OCI-LY7 (cell line): ENCODE measurements at regions not wholly inside any gene's neighbourhood (a gene's known extent, or its start where the extent isn't known, plus 50 kb on each side); places are given as distances from the start of the nearest gene placed in this dataset.

ENCODE experiments used
- BruUV-seq: library from RNA; stranded (reverse); fragments of 400-500 nt; replicated peaks from 2 replicates; lab custom pipeline; 2021; lab: Mats Ljungman, UMichigan
- CTCF ChIA-PET: fragments of 300-600 bp; sonication (Branson Sonifier 250); formaldehyde crosslinking; loops from one replicate; lab custom pipeline; 2022; ENCODE audit warnings: antibody characterized with exemption; ENCODE audit not compliant: unreplicated experiment; lab: Charles Lee
- POLR2A ChIA-PET: fragments of 300-600 bp; sonication (Branson Sonifier 250); formaldehyde crosslinking; loops from one replicate; lab custom pipeline; 2022; ENCODE audit warnings: antibody characterized with exemption; lab: Charles Lee
- DNase-seq: peaks from one replicate; pipeline ENCODE4 v3.0.0-alpha.2; 2015; ENCODE audit warnings: low spot score
- H2AFZ ChIP-seq: fragments of 200-600 bp; sonication (generic), shearing (Covaris generic); 2 replicates; pipeline ENCODE4 v1.6.1; 2014; ENCODE audit warnings: mild to moderate bottlenecking, antibody characterized with exemption, low read length, moderate library complexity
- H3K27ac ChIP-seq: fragments of 200-600 bp; sonication (generic); 2 replicates; pipeline ENCODE4 v1.5.1; 2014; ENCODE audit warnings: mixed run types, low read depth, mild to moderate bottlenecking, moderate library complexity, low read length, inconsistent platforms; ENCODE audit not compliant: poor library complexity, severe bottlenecking
- H3K36me3 ChIP-seq: fragments of 200-600 bp; sonication (generic); 2 replicates; pipeline ENCODE4 v1.6.1; 2014; ENCODE audit warnings: mild to moderate bottlenecking, antibody characterized with exemption, low read length, moderate library complexity, mixed read lengths; ENCODE audit not compliant: insufficient read depth
- H3K4me1 ChIP-seq: fragments of 200-600 bp; sonication (generic); 2 replicates; pipeline ENCODE4 v1.5.1; 2014; ENCODE audit warnings: mild to moderate bottlenecking, low read length; ENCODE audit not compliant: insufficient read depth, poor library complexity, severe bottlenecking
- H3K4me2 ChIP-seq: fragments of 200-600 bp; sonication (generic); 2 replicates; pipeline ENCODE4 v1.6.1; 2014; ENCODE audit warnings: mild to moderate bottlenecking, low read length
- H3K4me3 ChIP-seq: fragments of 200-600 bp; sonication (generic); 2 replicates; pipeline ENCODE4 v1.5.1; 2014; ENCODE audit warnings: mild to moderate bottlenecking, low read depth, low read length; ENCODE audit not compliant: poor library complexity, severe bottlenecking
- H3K79me2 ChIP-seq: fragments of 200-600 bp; sonication (generic); 2 replicates; pipeline ENCODE4 v1.6.1; 2016; ENCODE audit warnings: low read depth, mild to moderate bottlenecking, low read length, moderate library complexity, mixed read lengths; ENCODE audit not compliant: insufficient read depth
- H3K9me2 ChIP-seq: fragments of 200-600 bp; sonication (generic); 2 replicates; pipeline ENCODE4 v1.6.1; 2016; ENCODE audit warnings: mild to moderate bottlenecking, low read length, mixed read lengths; ENCODE audit not compliant: insufficient read depth
- H3K9me3 ChIP-seq: fragments of 200-600 bp; sonication (generic); 2 replicates; pipeline ENCODE4 v1.6.1; 2014; ENCODE audit warnings: mild to moderate bottlenecking, mixed run types, low read length, mixed read lengths
- H4K20me1 ChIP-seq: fragments of 200-600 bp; sonication (generic); 2 replicates; pipeline ENCODE4 v1.6.1; 2014; ENCODE audit warnings: mild to moderate bottlenecking, antibody characterized with exemption, low read length, moderate library complexity, mixed read lengths; ENCODE audit not compliant: insufficient read depth
- EZH2phosphoT487 ChIP-seq: fragments of 200-600 bp; sonication (generic); IDR thresholded peaks from 2 replicates; pipeline ENCODE4 v1.6.1; 2018; ENCODE audit warnings: low read depth, borderline replicate concordance, mild to moderate bottlenecking, mixed run types, antibody characterized with exemption, low read length, moderate library complexity, mixed read lengths
- intact Hi-C: fragments of 100-400 bp; cut with micrococcal nuclease; formaldehyde crosslinking; loops from one replicate; pipeline ENCODE4 v1.10.0; 2022; ENCODE audit not compliant: unreplicated experiment
- TF ChIP-seq, protein P1 (sequence below): fragments of 200-600 bp; sonication (generic); conservative IDR thresholded peaks from 2 replicates; pipeline ENCODE4 v1.5.1; 2014; ENCODE audit warnings: mild to moderate bottlenecking, antibody characterized with exemption, low read length, moderate library complexity, mixed read lengths

DNA sequence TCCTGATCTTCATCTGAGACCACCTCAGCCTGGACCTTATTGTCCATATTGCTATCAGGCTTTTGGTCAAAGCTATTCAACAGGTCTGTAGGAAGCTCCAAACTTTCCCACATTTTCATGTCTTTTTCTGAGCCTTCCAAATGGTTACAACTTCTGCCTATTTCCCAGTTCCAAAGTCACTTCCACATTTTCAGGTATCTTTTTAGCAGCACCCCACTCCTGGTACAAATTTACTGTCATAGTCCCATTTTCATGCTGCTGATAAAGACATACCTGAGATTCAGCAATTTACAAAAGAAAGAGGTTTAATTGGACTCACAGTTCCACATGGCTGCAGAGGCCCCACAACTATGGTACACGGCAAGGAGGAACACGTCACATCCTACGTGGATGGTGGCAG is 815.5 kb downstream of the KCNJ2 start:
- DNase-seq, result no peak
- Histone ChIP-seq H4K20me1 (no peaks in the 10 kb centered on the region), H3K4me3 (no peak overlapping the region), H3K4me2 (no peak overlapping the region), H3K36me3 (no peaks in the 10 kb centered on the region), H3K9me2 (no peaks in the 10 kb centered on the region), H3K79me2 (no peaks in the 10 kb centered on the region), H2AFZ (no peak overlapping the region), H3K27ac (no peak overlapping the region), H3K9me3 (0 out of 2 replicates have a peak, but pooled peaks cover 7% of the 10 kb centered on the region), H3K4me1 (no peaks in the 10 kb centered on the region)
- POLR2A ChIA-PET, result no interaction called here
- BruUV-seq, result no TSS peak
- TF ChIP-seq, protein P1, sequence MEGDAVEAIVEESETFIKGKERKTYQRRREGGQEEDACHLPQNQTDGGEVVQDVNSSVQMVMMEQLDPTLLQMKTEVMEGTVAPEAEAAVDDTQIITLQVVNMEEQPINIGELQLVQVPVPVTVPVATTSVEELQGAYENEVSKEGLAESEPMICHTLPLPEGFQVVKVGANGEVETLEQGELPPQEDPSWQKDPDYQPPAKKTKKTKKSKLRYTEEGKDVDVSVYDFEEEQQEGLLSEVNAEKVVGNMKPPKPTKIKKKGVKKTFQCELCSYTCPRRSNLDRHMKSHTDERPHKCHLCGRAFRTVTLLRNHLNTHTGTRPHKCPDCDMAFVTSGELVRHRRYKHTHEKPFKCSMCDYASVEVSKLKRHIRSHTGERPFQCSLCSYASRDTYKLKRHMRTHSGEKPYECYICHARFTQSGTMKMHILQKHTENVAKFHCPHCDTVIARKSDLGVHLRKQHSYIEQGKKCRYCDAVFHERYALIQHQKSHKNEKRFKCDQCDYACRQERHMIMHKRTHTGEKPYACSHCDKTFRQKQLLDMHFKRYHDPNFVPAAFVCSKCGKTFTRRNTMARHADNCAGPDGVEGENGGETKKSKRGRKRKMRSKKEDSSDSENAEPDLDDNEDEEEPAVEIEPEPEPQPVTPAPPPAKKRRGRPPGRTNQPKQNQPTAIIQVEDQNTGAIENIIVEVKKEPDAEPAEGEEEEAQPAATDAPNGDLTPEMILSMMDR, result no peak
- TF ChIP-seq EZH2phosphoT487, result no peak
- CTCF ChIA-PET, result no interaction called here
- intact Hi-C loops, result loop anchor here (5.0 kb wide), 1 partner anchor 1963 kb away; no protein-coding TSS in a partner anchor

DNA sequence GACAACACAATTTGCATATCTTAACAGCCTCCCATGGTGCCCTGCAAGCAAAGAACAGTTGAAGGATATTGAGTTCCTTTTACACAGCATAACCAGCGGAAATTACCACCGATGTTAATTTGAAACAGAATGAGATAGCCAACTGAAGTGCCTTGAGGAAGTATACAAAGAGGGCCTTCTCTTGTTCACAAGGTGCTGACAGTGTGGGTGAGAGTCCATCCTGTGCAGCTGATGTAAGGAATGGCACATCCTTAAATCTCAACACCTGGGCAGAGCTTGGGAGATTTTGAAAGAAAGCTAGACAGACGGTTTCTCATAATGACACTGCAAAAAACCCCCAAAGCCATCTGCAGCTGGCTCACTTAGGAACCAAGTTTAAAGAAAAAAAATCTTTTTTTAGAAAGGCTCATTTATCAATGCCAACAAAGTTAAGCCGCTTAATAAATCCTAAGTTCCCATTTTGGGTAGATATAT is 818.6 kb downstream of the KCNJ2 start:
- H3K9me3 ChIP-seq, result no peaks in the 10 kb centered on the region
- no peaks in the 10 kb centered on the region for H3K9me2 ChIP-seq
- H3K27ac ChIP-seq, result no peak overlapping the region

DNA sequence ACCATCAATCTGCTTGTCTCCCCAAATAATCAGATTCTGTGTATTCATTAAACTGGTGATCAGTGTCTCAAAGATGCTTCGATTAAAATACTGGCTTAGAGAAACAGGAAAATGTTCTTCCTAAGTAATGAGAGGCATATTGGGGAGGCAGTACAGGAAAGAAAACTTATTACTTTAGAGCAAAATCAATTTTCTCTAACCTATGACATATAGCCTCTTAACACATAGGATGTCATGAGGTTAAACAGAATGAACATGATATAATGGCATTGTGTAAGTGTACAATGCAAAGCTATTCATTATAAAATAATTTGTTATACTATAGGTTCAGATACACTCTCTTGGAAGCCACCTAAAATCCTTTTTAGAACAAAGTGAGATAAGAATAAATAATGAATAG is 819.3 kb downstream of the KCNJ2 start:
- Histone ChIP-seq H3K79me2 (no peaks in the 10 kb centered on the region), H3K4me2 (no peak overlapping the region)
- POLR2A ChIA-PET, result interaction anchor here (0.5 kb wide), 1 partner anchor 17 kb away, joined by 3 read pairs; no protein-coding TSS in a partner anchor

More for the DNA sequence above, 818.6 kb downstream of the KCNJ2 start:
- Histone ChIP-seq H3K4me1 (no peaks in the 10 kb centered on the region), H3K4me3 (no peak overlapping the region), H2AFZ (no peak overlapping the region), H3K79me2 (no peaks in the 10 kb centered on the region), H3K36me3 (no peaks in the 10 kb centered on the region), H4K20me1 (no peaks in the 10 kb centered on the region), H3K4me2 (no peak overlapping the region)
- intact Hi-C loops, result loop anchor here (5.0 kb wide), 1 partner anchor 1966 kb away; no protein-coding TSS in a partner anchor
- CTCF ChIA-PET, result no interaction called here
- POLR2A ChIA-PET, result interaction anchor here (0.5 kb wide), 1 partner anchor 16 kb away, joined by 3 read pairs; no protein-coding TSS in a partner anchor
- TF ChIP-seq EZH2phosphoT487, result no peak
- TF ChIP-seq, protein P1, result no peak
- no TSS peak for BruUV-seq
- DNase-seq, result no peak

More for the DNA sequence above, 819.3 kb downstream of the KCNJ2 start:
- Histone ChIP-seq H3K4me3 (no peak overlapping the region), H3K27ac (no peak overlapping the region), H3K9me3 (no peaks in the 10 kb centered on the region), H3K9me2 (no peaks in the 10 kb centered on the region), H3K4me1 (no peaks in the 10 kb centered on the region), H2AFZ (no peak overlapping the region), H3K36me3 (no peaks in the 10 kb centered on the region), H4K20me1 (no peaks in the 10 kb centered on the region)
- DNase-seq, result no peak
- BruUV-seq, result no TSS peak
- CTCF ChIA-PET, result no interaction called here
- TF ChIP-seq, protein P1, result no peak
- intact Hi-C loops, result loop anchor here (5.0 kb wide), 1 partner anchor 1966 kb away; no protein-coding TSS in a partner anchor
